Bronchial epithelial cell (primary cell): ENCODE measurements at regions not wholly inside any gene's neighbourhood (a gene's known extent, or its start where the extent isn't known, plus 50 kb on each side); places are given as distances from the start of the nearest gene placed in this dataset.
"Not testable (repeated sequence)": the region's sequence is repeated elsewhere in the genome, so short reads cannot be mapped to it uniquely, and the experiment has no call there.

Experiments
- DNase-seq: peaks from one replicate; pipeline ENCODE4 v3.0.0-alpha.2; 2010; ENCODE audit warnings: low read depth
- FAIRE-seq: peaks from 2 replicates; lab custom pipeline; 2011; peaks lifted over from hg19 to GRCh38; lab: Jason Lieb, UNC
- H3K27me3 ChIP-seq: 2 replicates; pipeline ENCODE4 v1.5.1; 2011; ENCODE audit warnings: low read length; ENCODE audit not compliant: control insufficient read depth, insufficient read depth
- H3K36me3 ChIP-seq: 2 replicates; pipeline ENCODE4 v1.5.1; 2011; ENCODE audit warnings: low read length; ENCODE audit not compliant: control insufficient read depth, insufficient read depth
- H3K4me3 ChIP-seq: 2 replicates; pipeline ENCODE4 v1.5.1; 2011; ENCODE audit warnings: mild to moderate bottlenecking, low read depth, low read length, control low read depth
- CTCF ChIP-seq: IDR thresholded peaks from 2 replicates; pipeline ENCODE4 v1.5.1; 2011; ENCODE audit warnings: mild to moderate bottlenecking, moderate library complexity, low read length, control low read depth, inconsistent platforms; ENCODE audit not compliant: insufficient read depth, severe bottlenecking

- no peak for FAIRE-seq
- Histone ChIP-seq H3K27me3 (no peaks in the 10 kb centered on the region), H3K36me3 (no peaks in the 10 kb centered on the region), H3K4me3 (no peak overlapping the region)
- no peak for TF ChIP-seq CTCF
- DNase-seq, result no peak
Measured at GRCh38 chr12:86950444-86950843, 694.3 kb upstream of the MGAT4C start.

GRCh38 chr12:86950043-86950442 is 693.9 kb upstream of the MGAT4C start:
- no peak for TF ChIP-seq CTCF
- no peak for FAIRE-seq
- H3K4me3 ChIP-seq, result no peak overlapping the region
- DNase-seq, result no peak
- no peaks in the 10 kb centered on the region for H3K36me3 ChIP-seq
- no peaks in the 10 kb centered on the region for H3K27me3 ChIP-seq

GRCh38 chr12:86948851-86949250 is 692.7 kb upstream of the MGAT4C start:
- no peaks in the 10 kb centered on the region for H3K36me3 ChIP-seq
- FAIRE-seq (no peak), DNase-seq (no peak)
- no peak overlapping the region for H3K4me3 ChIP-seq
- TF ChIP-seq CTCF, result no peak
- no peaks in the 10 kb centered on the region for H3K27me3 ChIP-seq

GRCh38 chr12:86945685-86946196 is 689.5 kb upstream of the MGAT4C start:
- TF ChIP-seq CTCF, result no peak
- no peaks in the 10 kb centered on the region for H3K36me3 ChIP-seq
- FAIRE-seq (no peak), DNase-seq (no peak)
- no peak overlapping the region for H3K4me3 ChIP-seq
- no peaks in the 10 kb centered on the region for H3K27me3 ChIP-seq

- not testable (repeated sequence) for DNase-seq, H3K4me3 ChIP-seq, H3K36me3 ChIP-seq, FAIRE-seq, H3K27me3 ChIP-seq
Measured at GRCh38 chr12:86944197-86944819, 688.1 kb upstream of the MGAT4C start.

GRCh38 chr12:86931714-86932113 is 675.5 kb upstream of the MGAT4C start:
- DNase-seq (peak; percentile 88), FAIRE-seq (no peak)
- Histone ChIP-seq H3K27me3 (no peaks in the 10 kb centered on the region), H3K4me3 (no peak overlapping the region), H3K36me3 (no peaks in the 10 kb centered on the region)
- no peak for TF ChIP-seq CTCF
